ENCODE measurements at regions not wholly inside any gene's neighbourhood (a gene's known extent, or its start where the extent isn't known, plus 50 kb on each side); places are given as distances from the start of the nearest gene placed in this dataset.

GRCh38 chr10:124324451-124324850 lies 94.3 kb downstream of the OAT start:
- no peak for DNase-seq (ENCODE audit: low spot score in 2 of 2)
- no peaks in the 10 kb centered on the region for H3K27me3 ChIP-seq
- no peak overlapping the region for H3K4me3 ChIP-seq
- H3K27ac ChIP-seq = no peak overlapping the region
- no peak for TF ChIP-seq POLR2A (IDR thresholded peaks at IDR 0.05)
- no peak for TF ChIP-seq EP300 (IDR thresholded peaks at IDR 0.05)
- TF ChIP-seq CTCF (IDR thresholded peaks at IDR 0.05) = no peak
- no peaks in the 10 kb centered on the region for H3K9me3 ChIP-seq
- no peaks in the 10 kb centered on the region for H3K4me1 ChIP-seq
- 34 to 61% methylated on average over 6 of the region's 6 CpGs for WGBS, 2 donors
- H3K36me3 ChIP-seq = no peaks in the 10 kb centered on the region

GRCh38 chr10:124323806-124324205 lies 94.9 kb downstream of the OAT start:
- Histone ChIP-seq H3K27ac (no peak overlapping the region), H3K4me3 (no peak overlapping the region), H3K36me3 (no peaks in the 10 kb centered on the region), H3K4me1 (no peaks in the 10 kb centered on the region), H3K27me3 (no peaks in the 10 kb centered on the region), H3K9me3 (no peaks in the 10 kb centered on the region)
- DNase-seq (ENCODE audit: low spot score in 2 of 2) = no peak
- TF ChIP-seq CTCF (IDR thresholded peaks at IDR 0.05) (no peak), EP300 (IDR thresholded peaks at IDR 0.05) (no peak), POLR2A (IDR thresholded peaks at IDR 0.05) (no peak)
- WGBS, 2 donors = 80 to 84% methylated on average over 3 to 5 of the region's 5 CpGs

GRCh38 chr10:124323111-124323725 lies 95.5 kb downstream of the OAT start:
- no peak for DNase-seq (ENCODE audit: low spot score in 2 of 2)
- H3K27ac ChIP-seq = no peak overlapping the region
- no peaks in the 10 kb centered on the region for H3K4me1 ChIP-seq
- H3K36me3 ChIP-seq = no peaks in the 10 kb centered on the region
- H3K27me3 ChIP-seq = no peaks in the 10 kb centered on the region
- no peaks in the 10 kb centered on the region for H3K9me3 ChIP-seq
- no peak overlapping the region for H3K4me3 ChIP-seq
- TF ChIP-seq CTCF (IDR thresholded peaks at IDR 0.05) (no peak), EP300 (IDR thresholded peaks at IDR 0.05) (no peak), POLR2A (IDR thresholded peaks at IDR 0.05) (no peak)
- 71 to 81% methylated on average over 11 of the region's 11 CpGs for WGBS, 2 donors

- Histone ChIP-seq H3K4me3 (no peak overlapping the region), H3K27me3 (no peaks in the 10 kb centered on the region), H3K9me3 (no peaks in the 10 kb centered on the region), H3K27ac (no peak overlapping the region), H3K4me1 (no peaks in the 10 kb centered on the region), H3K36me3 (no peaks in the 10 kb centered on the region)
- DNase-seq (ENCODE audit: low spot score in 2 of 2) = no peak
- WGBS, 2 donors = 78% methylated on average over 18 of the region's 18 CpGs
- TF ChIP-seq EP300 (IDR thresholded peaks at IDR 0.05) (no peak), CTCF (IDR thresholded peaks at IDR 0.05) (no peak), POLR2A (IDR thresholded peaks at IDR 0.05) (no peak)
Measured at GRCh38 chr10:124322191-124322980, 96.3 kb downstream of the OAT start.

- H3K9me3 ChIP-seq = no peaks in the 10 kb centered on the region
- no peak for DNase-seq (ENCODE audit: low spot score in 2 of 2)
- 92 to 95% methylated on average over 19 of the region's 19 CpGs for WGBS, 2 donors
- no peak overlapping the region for H3K4me3 ChIP-seq
- H3K4me1 ChIP-seq = no peaks in the 10 kb centered on the region
- no peaks in the 10 kb centered on the region for H3K27me3 ChIP-seq
- H3K36me3 ChIP-seq = no peaks in the 10 kb centered on the region
- no peak overlapping the region for H3K27ac ChIP-seq
- TF ChIP-seq POLR2A (IDR thresholded peaks at IDR 0.05) (no peak), CTCF (IDR thresholded peaks at IDR 0.05) (no peak), EP300 (IDR thresholded peaks at IDR 0.05) (no peak)
Measured at GRCh38 chr10:124321433-124322089, 97.2 kb downstream of the OAT start.
